Stomach (tissue), 4 donors: ENCODE measurements at regions not wholly inside any gene's neighbourhood (a gene's known extent, or its start where the extent isn't known, plus 50 kb on each side); places are given as distances from the start of the nearest gene placed in this dataset.

Experiments
- CTCF ChIP-seq, 7 experiments: fragments of 450-650 bp in 4 of 7; fragments of 200-600 bp in 3 of 7; sonication (generic) in 3 of 7; IDR thresholded peaks; one replicate each; pipeline ENCODE4 v1.5.1; 2016 to 2019; ENCODE audit warnings: antibody characterized with exemption in 7 of 7, control low read depth in 2 of 7, mild to moderate bottlenecking in 1 of 7
- EP300 ChIP-seq: sonication (generic); formaldehyde crosslinking; IDR thresholded peaks from one replicate; pipeline ENCODE4 v1.6.1; 2017; ENCODE audit warnings: antibody characterized with exemption
- POLR2A ChIP-seq, 4 donors: fragments of 450-650 bp; IDR thresholded peaks; one replicate each; pipeline ENCODE4 v1.6.1; 2016; ENCODE audit warnings: antibody characterized with exemption in 4 of 4, control low read depth in 2 of 4, mild to moderate bottlenecking in 1 of 4, moderate library complexity in 1 of 4

GRCh38 chr20:19098806-19099578 lies 113.5 kb upstream of the SLC24A3 start:
- TF ChIP-seq CTCF (IDR thresholded peaks at IDR 0.05) (no peak), EP300 (no peak), POLR2A (IDR thresholded peaks at IDR 0.05) (no peak)
